ENCODE measurements at regions not wholly inside any gene's neighbourhood (a gene's known extent, or its start where the extent isn't known, plus 50 kb on each side); places are given as distances from the start of the nearest gene placed in this dataset.

DNA sequence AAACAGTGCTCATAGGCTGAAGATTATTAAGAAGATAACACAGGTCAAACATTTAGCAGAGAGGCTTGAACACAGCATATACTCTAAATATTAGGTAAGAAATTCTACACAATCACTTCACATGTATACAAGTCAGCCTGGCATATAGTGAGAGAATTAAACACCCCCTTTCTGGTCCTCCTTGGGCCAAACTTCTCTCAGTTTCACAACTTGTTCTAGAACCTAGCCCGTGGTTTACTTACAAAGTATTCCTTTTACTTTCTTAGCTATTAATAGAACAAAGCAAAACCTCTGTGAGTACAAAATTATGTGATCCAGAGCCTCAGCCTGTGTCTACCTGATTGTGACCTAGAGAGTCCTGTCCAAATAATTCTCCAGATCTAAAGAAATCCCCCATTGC, 562.8 kb downstream of the TNS1 start:
- TF ChIP-seq, protein P1, sequence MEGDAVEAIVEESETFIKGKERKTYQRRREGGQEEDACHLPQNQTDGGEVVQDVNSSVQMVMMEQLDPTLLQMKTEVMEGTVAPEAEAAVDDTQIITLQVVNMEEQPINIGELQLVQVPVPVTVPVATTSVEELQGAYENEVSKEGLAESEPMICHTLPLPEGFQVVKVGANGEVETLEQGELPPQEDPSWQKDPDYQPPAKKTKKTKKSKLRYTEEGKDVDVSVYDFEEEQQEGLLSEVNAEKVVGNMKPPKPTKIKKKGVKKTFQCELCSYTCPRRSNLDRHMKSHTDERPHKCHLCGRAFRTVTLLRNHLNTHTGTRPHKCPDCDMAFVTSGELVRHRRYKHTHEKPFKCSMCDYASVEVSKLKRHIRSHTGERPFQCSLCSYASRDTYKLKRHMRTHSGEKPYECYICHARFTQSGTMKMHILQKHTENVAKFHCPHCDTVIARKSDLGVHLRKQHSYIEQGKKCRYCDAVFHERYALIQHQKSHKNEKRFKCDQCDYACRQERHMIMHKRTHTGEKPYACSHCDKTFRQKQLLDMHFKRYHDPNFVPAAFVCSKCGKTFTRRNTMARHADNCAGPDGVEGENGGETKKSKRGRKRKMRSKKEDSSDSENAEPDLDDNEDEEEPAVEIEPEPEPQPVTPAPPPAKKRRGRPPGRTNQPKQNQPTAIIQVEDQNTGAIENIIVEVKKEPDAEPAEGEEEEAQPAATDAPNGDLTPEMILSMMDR (conservative IDR thresholded peaks at IDR 0.05; ENCODE audit: low read depth, low read length): no peak
- TF ChIP-seq EZH2 (IDR thresholded peaks at IDR 0.05; ENCODE audit: borderline replicate concordance, low read depth, low read length, poor library complexity, severe bottlenecking): no peak
